Calu3 (cell line): ENCODE measurements at regions not wholly inside any gene's neighbourhood (a gene's known extent, or its start where the extent isn't known, plus 50 kb on each side); places are given as distances from the start of the nearest gene placed in this dataset.

Source experiments
- BruUV-seq: library from RNA; stranded (reverse); fragments of 400-500 nt; replicated peaks from 2 replicates; lab custom pipeline; 2021; lab: Mats Ljungman, UMichigan
- CTCF ChIA-PET: fragments of 300-600 bp; sonication (Branson Sonifier 250); formaldehyde crosslinking; loops from one replicate; lab custom pipeline; 2022; ENCODE audit warnings: antibody characterized with exemption; lab: Charles Lee
- DNase-seq: peaks from one replicate; pipeline ENCODE4 v3.0.0; 2022
- H3K27ac Mint-ChIP-seq: one replicate; pipeline ENCODE4 v1.8.0; 2022; ENCODE audit warnings: mixed read lengths; ENCODE audit not compliant: unreplicated experiment
- H3K27me3 Mint-ChIP-seq: one replicate; pipeline ENCODE4 v1.8.0; 2022; ENCODE audit warnings: mixed read lengths; ENCODE audit not compliant: unreplicated experiment
- H3K36me3 Mint-ChIP-seq: one replicate; pipeline ENCODE4 v1.8.0; 2022; ENCODE audit warnings: mild to moderate bottlenecking, moderate library complexity, mixed read lengths; ENCODE audit not compliant: insufficient read depth, unreplicated experiment
- H3K4me1 Mint-ChIP-seq: one replicate; pipeline ENCODE4 v1.8.0; 2022; ENCODE audit warnings: mild to moderate bottlenecking, low read depth, mixed read lengths; ENCODE audit not compliant: unreplicated experiment
- H3K4me3 Mint-ChIP-seq: one replicate; pipeline ENCODE4 v1.8.0; 2022; ENCODE audit warnings: mild to moderate bottlenecking, low read depth, moderate library complexity, mixed read lengths; ENCODE audit not compliant: unreplicated experiment
- H3K9me3 Mint-ChIP-seq: one replicate; pipeline ENCODE4 v1.8.0; 2022; ENCODE audit warnings: low read depth, mixed read lengths; ENCODE audit not compliant: unreplicated experiment
- intact Hi-C: fragments of 100-400 bp; cut with micrococcal nuclease; formaldehyde crosslinking; loops from one replicate; pipeline ENCODE4 v1.10.0; 2022; ENCODE audit not compliant: unreplicated experiment
- TF ChIP-seq, protein P1 (sequence below): fragments of 200-600 bp; IDR thresholded peaks from one replicate; pipeline ENCODE4 v1.8.0; 2022; ENCODE audit warnings: antibody characterized with exemption; ENCODE audit not compliant: unreplicated experiment

- DNase-seq = no peak
- Mint-ChIP-seq H3K36me3 (no peaks in the 10 kb centered on the region), H3K27ac (no peak overlapping the region), H3K9me3 (no peaks in the 10 kb centered on the region), H3K4me3 (no peak overlapping the region), H3K27me3 (no peaks in the 10 kb centered on the region), H3K4me1 (no peaks in the 10 kb centered on the region)
- intact Hi-C loops = no loop called here
- BruUV-seq = no TSS peak
- CTCF ChIA-PET = no interaction called here
- TF ChIP-seq, protein P1, sequence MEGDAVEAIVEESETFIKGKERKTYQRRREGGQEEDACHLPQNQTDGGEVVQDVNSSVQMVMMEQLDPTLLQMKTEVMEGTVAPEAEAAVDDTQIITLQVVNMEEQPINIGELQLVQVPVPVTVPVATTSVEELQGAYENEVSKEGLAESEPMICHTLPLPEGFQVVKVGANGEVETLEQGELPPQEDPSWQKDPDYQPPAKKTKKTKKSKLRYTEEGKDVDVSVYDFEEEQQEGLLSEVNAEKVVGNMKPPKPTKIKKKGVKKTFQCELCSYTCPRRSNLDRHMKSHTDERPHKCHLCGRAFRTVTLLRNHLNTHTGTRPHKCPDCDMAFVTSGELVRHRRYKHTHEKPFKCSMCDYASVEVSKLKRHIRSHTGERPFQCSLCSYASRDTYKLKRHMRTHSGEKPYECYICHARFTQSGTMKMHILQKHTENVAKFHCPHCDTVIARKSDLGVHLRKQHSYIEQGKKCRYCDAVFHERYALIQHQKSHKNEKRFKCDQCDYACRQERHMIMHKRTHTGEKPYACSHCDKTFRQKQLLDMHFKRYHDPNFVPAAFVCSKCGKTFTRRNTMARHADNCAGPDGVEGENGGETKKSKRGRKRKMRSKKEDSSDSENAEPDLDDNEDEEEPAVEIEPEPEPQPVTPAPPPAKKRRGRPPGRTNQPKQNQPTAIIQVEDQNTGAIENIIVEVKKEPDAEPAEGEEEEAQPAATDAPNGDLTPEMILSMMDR = no peak
Measured at GRCh38 chr3:167106456-167106855, 273.6 kb downstream of the ZBBX start.

DNA sequence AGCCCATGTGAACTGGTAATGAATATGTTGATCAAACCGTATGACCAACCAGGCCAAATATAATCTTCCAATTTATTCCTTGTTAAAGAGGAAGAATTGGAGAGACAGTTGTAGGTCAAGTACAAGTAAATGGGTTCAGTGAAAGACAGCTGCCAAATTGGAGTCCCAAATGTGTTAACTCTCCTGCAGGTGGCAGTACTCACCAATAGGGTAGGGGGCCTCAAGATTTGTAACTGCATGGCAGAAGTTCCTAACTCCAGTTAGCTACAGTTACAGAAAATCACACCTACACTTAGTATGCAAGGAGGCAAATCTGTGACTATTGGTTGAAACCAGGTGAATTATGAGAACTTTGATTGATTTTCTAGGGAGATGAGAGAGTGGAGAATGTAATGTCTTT, 278.0 kb downstream of the ZBBX start:
- no TSS peak for BruUV-seq
- Mint-ChIP-seq H3K4me3 (no peak overlapping the region), H3K9me3 (no peaks in the 10 kb centered on the region), H3K27ac (no peak overlapping the region), H3K27me3 (no peaks in the 10 kb centered on the region), H3K4me1 (no peaks in the 10 kb centered on the region), H3K36me3 (no peaks in the 10 kb centered on the region)
- CTCF ChIA-PET = no interaction called here
- TF ChIP-seq, protein P1 = no peak
- peak; percentile 27 for DNase-seq
- intact Hi-C loops = loop anchor here (2.0 kb wide), 1 partner anchor 245 kb away; no protein-coding TSS in a partner anchor

GRCh38 chr3:167100651-167101050, 279.4 kb downstream of the ZBBX start:
- Mint-ChIP-seq H3K27me3 (no peaks in the 10 kb centered on the region), H3K36me3 (no peaks in the 10 kb centered on the region), H3K4me1 (no peaks in the 10 kb centered on the region), H3K27ac (no peak overlapping the region), H3K4me3 (no peak overlapping the region), H3K9me3 (no peaks in the 10 kb centered on the region)
- no peak for DNase-seq
- TF ChIP-seq, protein P1 = no peak
- no TSS peak for BruUV-seq
- CTCF ChIA-PET = no interaction called here
- intact Hi-C loops = no loop called here

GRCh38 chr3:167100200-167100599, 279.9 kb downstream of the ZBBX start:
- Mint-ChIP-seq H3K4me1 (no peaks in the 10 kb centered on the region), H3K36me3 (no peaks in the 10 kb centered on the region), H3K4me3 (no peak overlapping the region), H3K9me3 (no peaks in the 10 kb centered on the region), H3K27me3 (no peaks in the 10 kb centered on the region), H3K27ac (no peak overlapping the region)
- intact Hi-C loops = no loop called here
- no peak for DNase-seq
- CTCF ChIA-PET = no interaction called here
- no TSS peak for BruUV-seq
- TF ChIP-seq, protein P1 = no peak
